Uterus (tissue), 3 donors: ENCODE measurements at regions not wholly inside any gene's neighbourhood (a gene's known extent, or its start where the extent isn't known, plus 50 kb on each side); places are given as distances from the start of the nearest gene placed in this dataset.

Source experiments
- DNase-seq, 2 donors: peaks; one replicate each; pipeline ENCODE4 v3.0.0-alpha.2; 2019 to 2020
- H3K27ac ChIP-seq, 2 donors: fragments of 200-600 bp; sonication (generic); 1 replicate in 1 of 2; 2 replicates in 1 of 2; pipeline ENCODE4 v1.5.1; 2016 to 2018
- H3K27me3 ChIP-seq, 2 donors: fragments of 200-600 bp; sonication (generic); one replicate each; pipeline ENCODE4 v1.5.1; 2018 to 2019; ENCODE audit warnings: control low read depth in 1 of 2
- H3K36me3 ChIP-seq, 2 donors: fragments of 200-600 bp; sonication (generic); one replicate each; pipeline ENCODE4 v1.5.1; 2019; ENCODE audit warnings: control low read depth in 1 of 2
- H3K4me1 ChIP-seq, 2 donors: fragments of 200-600 bp; sonication (generic); one replicate each; pipeline ENCODE4 v1.5.1; 2018 to 2019; ENCODE audit warnings: control low read depth in 1 of 2
- H3K4me3 ChIP-seq, 2 donors: fragments of 200-600 bp; sonication (generic); 1 replicate in 1 of 2; 2 replicates in 1 of 2; pipeline ENCODE4 v1.5.1; 2018 to 2019; ENCODE audit warnings: mild to moderate bottlenecking in 1 of 2
- H3K9me3 ChIP-seq, 2 donors: fragments of 200-600 bp; sonication (generic); one replicate each; pipeline ENCODE4 v1.5.1; 2019; ENCODE audit warnings: control low read depth in 1 of 2
- CTCF ChIP-seq, 4 experiments: fragments of 200-600 bp in 2 of 4; fragments of 450-650 bp in 2 of 4; sonication (generic) in 2 of 4; IDR thresholded peaks; one replicate each; pipeline ENCODE4 v1.5.1; 2016 to 2019; ENCODE audit warnings: antibody characterized with exemption in 4 of 4, mild to moderate bottlenecking in 2 of 4, moderate library complexity in 1 of 4
- POLR2A ChIP-seq, 2 donors: fragments of 450-650 bp; IDR thresholded peaks; one replicate each; pipeline ENCODE4 v1.6.1; 2016; ENCODE audit warnings: antibody characterized with exemption in 2 of 2, mild to moderate bottlenecking in 1 of 2, moderate library complexity in 1 of 2
- intact Hi-C: fragments of 100-400 bp; cut with DNase I; formaldehyde crosslinking; loops from one replicate; pipeline ENCODE4 v1.15.1; 2023; ENCODE audit warnings: low total_unique reads
- donor health status: DM: yes; HTN: yes; CAD: no.

- DNase-seq: no peak
- no peaks in the 10 kb centered on the region for H3K36me3 ChIP-seq
- no peaks in the 10 kb centered on the region for H3K4me1 ChIP-seq
- H3K27me3 ChIP-seq: no peaks in the 10 kb centered on the region
- H3K27ac ChIP-seq: no peak overlapping the region
- H3K9me3 ChIP-seq: no peaks in the 10 kb centered on the region
- no peak overlapping the region for H3K4me3 ChIP-seq
- TF ChIP-seq CTCF (IDR thresholded peaks at IDR 0.05) (no peak), POLR2A (IDR thresholded peaks at IDR 0.05) (no peak)
- intact Hi-C loops: no loop called here
Measured at GRCh38 chr14:97276573-97276972, 479.4 kb downstream of the VRK1 start.

- no peaks in the 10 kb centered on the region for H3K27me3 ChIP-seq
- intact Hi-C loops: no loop called here
- DNase-seq: no peak
- H3K4me1 ChIP-seq: no peaks in the 10 kb centered on the region
- no peak overlapping the region for H3K4me3 ChIP-seq
- no peaks in the 10 kb centered on the region for H3K36me3 ChIP-seq
- no peak overlapping the region for H3K27ac ChIP-seq
- TF ChIP-seq POLR2A (IDR thresholded peaks at IDR 0.05): no peak
- TF ChIP-seq CTCF (IDR thresholded peaks at IDR 0.05): no peak
- H3K9me3 ChIP-seq: no peaks in the 10 kb centered on the region
Measured at GRCh38 chr14:97277711-97278110, 480.5 kb downstream of the VRK1 start.

GRCh38 chr14:97280526-97280925 lies 483.3 kb downstream of the VRK1 start:
- Histone ChIP-seq H3K9me3 (no peaks in the 10 kb centered on the region), H3K36me3 (no peaks in the 10 kb centered on the region), H3K4me3 (no peak overlapping the region), H3K27ac (no peak overlapping the region), H3K4me1 (no peaks in the 10 kb centered on the region), H3K27me3 (no peaks in the 10 kb centered on the region)
- intact Hi-C loops: no loop called here
- no peak for DNase-seq
- TF ChIP-seq POLR2A (IDR thresholded peaks at IDR 0.05) (no peak), CTCF (IDR thresholded peaks at IDR 0.05) (no peak)

GRCh38 chr14:97281741-97282140 lies 484.6 kb downstream of the VRK1 start:
- Histone ChIP-seq H3K27ac (no peak overlapping the region), H3K4me3 (no peak overlapping the region), H3K9me3 (no peaks in the 10 kb centered on the region), H3K4me1 (no peaks in the 10 kb centered on the region), H3K27me3 (no peaks in the 10 kb centered on the region), H3K36me3 (no peaks in the 10 kb centered on the region)
- DNase-seq: no peak
- TF ChIP-seq CTCF (IDR thresholded peaks at IDR 0.05): no peak
- no peak for TF ChIP-seq POLR2A (IDR thresholded peaks at IDR 0.05)
- intact Hi-C loops: no loop called here

GRCh38 chr14:97282210-97283004 lies 485.2 kb downstream of the VRK1 start:
- H3K36me3 ChIP-seq: no peaks in the 10 kb centered on the region
- no peak overlapping the region for H3K4me3 ChIP-seq
- intact Hi-C loops: no loop called here
- no peak for DNase-seq
- no peaks in the 10 kb centered on the region for H3K9me3 ChIP-seq
- TF ChIP-seq CTCF (IDR thresholded peaks at IDR 0.05) (no peak), POLR2A (IDR thresholded peaks at IDR 0.05) (no peak)
- no peaks in the 10 kb centered on the region for H3K4me1 ChIP-seq
- H3K27me3 ChIP-seq: no peaks in the 10 kb centered on the region
- H3K27ac ChIP-seq: no peak overlapping the region
